DOHH2 (cell line): ENCODE measurements at regions not wholly inside any gene's neighbourhood (a gene's known extent, or its start where the extent isn't known, plus 50 kb on each side); places are given as distances from the start of the nearest gene placed in this dataset.

Experiments used
- H3F3A ChIP-seq: fragments of 200-600 bp; sonication (generic), shearing (Covaris generic); 2 replicates; pipeline ENCODE4 v1.6.0; 2016; ENCODE audit warnings: antibody characterized with exemption, mild to moderate bottlenecking; ENCODE audit not compliant: control insufficient read depth, insufficient read depth
- H3K27ac ChIP-seq: fragments of 200-600 bp; sonication (generic); 2 replicates; pipeline ENCODE4 v1.5.1; 2014; ENCODE audit warnings: low read depth, mild to moderate bottlenecking, low read length, moderate library complexity
- H3K27me3 ChIP-seq: fragments of 200-600 bp; sonication (generic); 2 replicates; pipeline ENCODE4 v1.6.1; 2014; ENCODE audit warnings: mild to moderate bottlenecking, low read length, mixed read lengths; ENCODE audit not compliant: control insufficient read depth
- H3K36me3 ChIP-seq: fragments of 200-600 bp; sonication (generic); 2 replicates; pipeline ENCODE4 v1.6.1; 2014; ENCODE audit warnings: mild to moderate bottlenecking, low read length, moderate library complexity, mixed read lengths; ENCODE audit not compliant: control insufficient read depth
- H3K4me1 ChIP-seq: fragments of 200-600 bp; sonication (generic); 2 replicates; pipeline ENCODE4 v1.6.1; 2014; ENCODE audit warnings: mild to moderate bottlenecking, low read length, mixed read lengths; ENCODE audit not compliant: control insufficient read depth
- H3K4me2 ChIP-seq: fragments of 200-600 bp; sonication (generic); 2 replicates; pipeline ENCODE4 v1.6.0; 2014; ENCODE audit warnings: mild to moderate bottlenecking, low read length, moderate library complexity
- H3K4me3 ChIP-seq: fragments of 200-600 bp; sonication (generic); 2 replicates; pipeline ENCODE4 v1.5.1; 2014; ENCODE audit warnings: mild to moderate bottlenecking, low read length, mixed read lengths
- H3K79me2 ChIP-seq: fragments of 200-600 bp; sonication (generic); 2 replicates; pipeline ENCODE4 v1.6.1; 2014; ENCODE audit warnings: mild to moderate bottlenecking, low read length, mixed read lengths; ENCODE audit not compliant: control insufficient read depth
- H3K9me2 ChIP-seq: fragments of 200-600 bp; sonication (generic); replicated peaks from 2 replicates; pipeline ENCODE4 v1.6.1; 2014; ENCODE audit warnings: mild to moderate bottlenecking, low read length, mixed read lengths; ENCODE audit not compliant: control insufficient read depth
- H3K9me3 ChIP-seq: fragments of 200-600 bp; sonication (generic); 2 replicates; pipeline ENCODE4 v1.6.1; 2014; ENCODE audit warnings: antibody characterized with exemption, low read length, mixed read lengths; ENCODE audit not compliant: control insufficient read depth, insufficient read depth
- H4K20me1 ChIP-seq: fragments of 200-600 bp; sonication (generic); 2 replicates; pipeline ENCODE4 v1.6.0; 2014; ENCODE audit warnings: low read depth, mild to moderate bottlenecking, antibody characterized with exemption, low read length, moderate library complexity; ENCODE audit not compliant: control insufficient read depth, insufficient read depth
- EZH2phosphoT487 ChIP-seq: fragments of 200-600 bp; sonication (generic); IDR thresholded peaks from 2 replicates; pipeline ENCODE4 v1.6.1; 2017; ENCODE audit warnings: borderline replicate concordance, mild to moderate bottlenecking, antibody characterized with exemption, low read length, moderate library complexity, mixed read lengths
- TF ChIP-seq, protein P1 (sequence below): fragments of 200-600 bp; sonication (generic); IDR thresholded peaks from one replicate; pipeline ENCODE4 v1.5.1; 2014; ENCODE audit warnings: antibody characterized with exemption, mild to moderate bottlenecking, low read depth, low read length; ENCODE audit not compliant: poor library complexity, severe bottlenecking

DNA sequence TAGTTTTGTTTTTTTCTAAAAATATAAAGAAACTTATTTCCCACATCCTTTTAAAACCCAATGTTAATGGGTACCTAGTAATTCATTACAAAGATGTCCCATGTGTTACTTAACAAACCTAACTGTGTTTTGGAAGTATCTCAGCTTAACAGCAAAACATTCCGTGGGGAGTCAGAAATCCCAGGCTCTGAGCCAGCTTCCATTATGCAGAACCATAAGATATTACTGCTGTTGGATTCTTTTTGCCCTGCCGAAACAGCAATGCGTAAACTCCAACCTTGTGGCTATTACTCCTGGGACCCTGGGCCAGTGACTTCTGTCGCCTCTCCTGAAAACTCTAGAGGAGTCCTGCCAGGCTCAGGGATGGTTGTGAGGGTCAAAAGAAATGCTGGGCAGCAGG lies 174.1 kb downstream of the UXS1 start:
- Histone ChIP-seq H3K27me3 (0 out of 2 replicates have a peak, but pooled peaks cover 3% of the 10 kb centered on the region), H4K20me1 (no peaks in the 10 kb centered on the region), H3K79me2 (no peaks in the 10 kb centered on the region), H3K4me3 (no peak overlapping the region), H3K4me2 (no peak overlapping the region), H3K36me3 (no peaks in the 10 kb centered on the region), H3F3A (no peaks in the 10 kb centered on the region), H3K9me3 (no peaks in the 10 kb centered on the region), H3K4me1 (no peaks in the 10 kb centered on the region), H3K27ac (no peak overlapping the region), H3K9me2 (no peaks in the 10 kb centered on the region)
- TF ChIP-seq, protein P1, sequence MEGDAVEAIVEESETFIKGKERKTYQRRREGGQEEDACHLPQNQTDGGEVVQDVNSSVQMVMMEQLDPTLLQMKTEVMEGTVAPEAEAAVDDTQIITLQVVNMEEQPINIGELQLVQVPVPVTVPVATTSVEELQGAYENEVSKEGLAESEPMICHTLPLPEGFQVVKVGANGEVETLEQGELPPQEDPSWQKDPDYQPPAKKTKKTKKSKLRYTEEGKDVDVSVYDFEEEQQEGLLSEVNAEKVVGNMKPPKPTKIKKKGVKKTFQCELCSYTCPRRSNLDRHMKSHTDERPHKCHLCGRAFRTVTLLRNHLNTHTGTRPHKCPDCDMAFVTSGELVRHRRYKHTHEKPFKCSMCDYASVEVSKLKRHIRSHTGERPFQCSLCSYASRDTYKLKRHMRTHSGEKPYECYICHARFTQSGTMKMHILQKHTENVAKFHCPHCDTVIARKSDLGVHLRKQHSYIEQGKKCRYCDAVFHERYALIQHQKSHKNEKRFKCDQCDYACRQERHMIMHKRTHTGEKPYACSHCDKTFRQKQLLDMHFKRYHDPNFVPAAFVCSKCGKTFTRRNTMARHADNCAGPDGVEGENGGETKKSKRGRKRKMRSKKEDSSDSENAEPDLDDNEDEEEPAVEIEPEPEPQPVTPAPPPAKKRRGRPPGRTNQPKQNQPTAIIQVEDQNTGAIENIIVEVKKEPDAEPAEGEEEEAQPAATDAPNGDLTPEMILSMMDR = no peak
- TF ChIP-seq EZH2phosphoT487 = no peak

DNA sequence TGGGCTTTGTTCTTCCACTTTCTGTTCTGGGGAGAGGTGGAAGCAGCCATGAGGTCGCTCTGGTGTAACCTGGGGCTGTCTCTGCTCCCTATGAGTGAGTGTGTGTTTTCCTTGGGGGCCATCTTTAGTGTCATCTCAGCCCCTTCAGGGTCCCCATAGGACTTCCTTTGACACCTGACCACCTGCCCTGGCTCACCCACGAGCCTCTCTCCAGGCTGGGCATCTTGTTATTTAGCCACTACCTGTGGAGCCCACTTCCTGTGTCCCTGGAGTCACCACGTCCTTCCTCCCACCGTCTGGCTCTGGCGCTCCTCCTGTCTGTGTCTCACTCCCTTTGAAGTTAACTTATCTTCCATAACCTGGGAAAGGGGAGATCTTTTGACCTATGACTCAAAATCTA lies 176.0 kb downstream of the UXS1 start:
- no peaks in the 10 kb centered on the region for H3K4me1 ChIP-seq
- TF ChIP-seq, protein P1 = no peak
- no peak for TF ChIP-seq EZH2phosphoT487
- no peaks in the 10 kb centered on the region for H3K36me3 ChIP-seq
- no peak overlapping the region for H3K4me3 ChIP-seq
- no peaks in the 10 kb centered on the region for H4K20me1 ChIP-seq
- no peaks in the 10 kb centered on the region for H3K79me2 ChIP-seq
- no peak overlapping the region for H3K27ac ChIP-seq
- no peaks in the 10 kb centered on the region for H3K9me3 ChIP-seq
- H3K27me3 ChIP-seq = 0 out of 2 replicates have a peak, but pooled peaks cover 3% of the 10 kb centered on the region
- no peak overlapping the region for H3K4me2 ChIP-seq
- H3F3A ChIP-seq = no peaks in the 10 kb centered on the region
- no peaks in the 10 kb centered on the region for H3K9me2 ChIP-seq

DNA sequence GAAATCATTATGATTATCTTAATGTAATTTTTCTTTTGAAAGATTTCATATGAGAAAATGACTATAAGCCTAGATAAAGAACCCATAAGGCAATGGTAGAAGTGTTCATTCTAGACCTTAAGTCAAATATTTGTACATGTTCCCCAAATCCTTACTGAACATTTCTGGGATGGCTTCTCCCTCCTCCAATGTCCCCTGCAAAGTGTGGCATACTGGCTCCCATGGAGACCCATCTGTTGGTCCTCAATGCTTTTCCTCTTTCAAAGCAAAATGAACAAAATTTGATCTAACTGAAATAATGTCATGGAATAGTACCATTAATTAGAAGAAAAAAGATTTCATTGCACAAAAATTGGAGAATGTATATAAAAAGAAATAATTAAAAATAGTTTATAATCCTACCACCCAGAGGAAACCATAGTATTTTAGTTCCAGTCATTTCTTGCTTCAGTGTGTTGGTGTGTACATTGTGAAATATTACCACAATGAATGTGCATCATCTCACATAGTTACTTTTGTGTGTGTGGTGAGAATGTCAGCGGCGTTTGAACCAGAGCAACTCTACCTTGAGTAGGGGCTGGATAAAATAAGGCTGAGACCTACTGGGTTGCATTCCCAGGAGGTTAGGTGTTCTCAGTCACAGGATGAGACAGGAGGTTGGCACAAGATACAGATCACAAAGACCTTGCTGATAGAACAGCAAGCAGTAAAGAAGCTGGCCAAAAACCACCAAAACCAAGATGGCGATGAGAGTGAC lies 181.3 kb downstream of the UXS1 start:
- H3K36me3 ChIP-seq = no peaks in the 10 kb centered on the region
- TF ChIP-seq EZH2phosphoT487 = no peak
- TF ChIP-seq, protein P1 = no peak
- no peaks in the 10 kb centered on the region for H3K9me2 ChIP-seq
- 0 out of 2 replicates have a peak, but pooled peaks cover 3% of the 10 kb centered on the region for H3K27me3 ChIP-seq
- H4K20me1 ChIP-seq = no peaks in the 10 kb centered on the region
- H3K27ac ChIP-seq = no peak overlapping the region
- no peak overlapping the region for H3K4me2 ChIP-seq
- H3K79me2 ChIP-seq = no peaks in the 10 kb centered on the region
- no peaks in the 10 kb centered on the region for H3F3A ChIP-seq
- no peaks in the 10 kb centered on the region for H3K4me1 ChIP-seq
- no peak overlapping the region for H3K4me3 ChIP-seq
- no peaks in the 10 kb centered on the region for H3K9me3 ChIP-seq
